SK-N-SH treated with all-trans-retinoic acid at 6 μM for 48 hours (cell line): ENCODE measurements at regions not wholly inside any gene's neighbourhood (a gene's known extent, or its start where the extent isn't known, plus 50 kb on each side); places are given as distances from the start of the nearest gene placed in this dataset.

Experiments
- ARNTL ChIP-seq: fragments of 450-650 bp; formaldehyde crosslinking; IDR thresholded peaks from 2 replicates; pipeline ENCODE4 v1.5.0; 2020; ENCODE audit warnings: low read depth, mild to moderate bottlenecking, moderate library complexity, borderline replicate concordance
- BACH2 ChIP-seq: fragments of 250-450 bp; sonication (Bioruptor Pico); IDR thresholded peaks from 2 replicates; pipeline ENCODE4 v1.9.0; 2021; ENCODE audit warnings: mild to moderate bottlenecking, borderline replicate concordance
- PPARA ChIP-seq: fragments of 250-450 bp; sonication (Bioruptor Pico); IDR thresholded peaks from 2 replicates; pipeline ENCODE4 v1.5.0; 2020; ENCODE audit warnings: mild to moderate bottlenecking, borderline replicate concordance
- RARB ChIP-seq: fragments of 250-450 bp; sonication (Bioruptor Pico); IDR thresholded peaks from 2 replicates; pipeline ENCODE4 v1.8.0; 2021; ENCODE audit warnings: mild to moderate bottlenecking, moderate library complexity
- SNAI2 ChIP-seq: fragments of 250-450 bp; sonication (Bioruptor Pico); IDR thresholded peaks from 2 replicates; pipeline ENCODE4 v1.5.0; 2020; ENCODE audit warnings: mild to moderate bottlenecking, moderate library complexity
- ZC3H10 ChIP-seq: fragments of 250-450 bp; sonication (Bioruptor Pico); IDR thresholded peaks from 2 replicates; pipeline ENCODE4 v1.5.1; 2021; ENCODE audit warnings: mild to moderate bottlenecking, moderate library complexity
- TF ChIP-seq, protein P1 (sequence below): fragments of 250-450 bp; sonication (Bioruptor Pico); IDR thresholded peaks from 2 replicates; pipeline ENCODE4 v1.8.0; 2020; ENCODE audit warnings: mild to moderate bottlenecking, moderate library complexity, borderline replicate concordance
- TF ChIP-seq, protein P2 (sequence below): fragments of 250-450 bp; sonication (Bioruptor Pico); IDR thresholded peaks from 2 replicates; pipeline ENCODE4 v1.5.1; 2021; ENCODE audit warnings: mild to moderate bottlenecking, moderate library complexity

DNA sequence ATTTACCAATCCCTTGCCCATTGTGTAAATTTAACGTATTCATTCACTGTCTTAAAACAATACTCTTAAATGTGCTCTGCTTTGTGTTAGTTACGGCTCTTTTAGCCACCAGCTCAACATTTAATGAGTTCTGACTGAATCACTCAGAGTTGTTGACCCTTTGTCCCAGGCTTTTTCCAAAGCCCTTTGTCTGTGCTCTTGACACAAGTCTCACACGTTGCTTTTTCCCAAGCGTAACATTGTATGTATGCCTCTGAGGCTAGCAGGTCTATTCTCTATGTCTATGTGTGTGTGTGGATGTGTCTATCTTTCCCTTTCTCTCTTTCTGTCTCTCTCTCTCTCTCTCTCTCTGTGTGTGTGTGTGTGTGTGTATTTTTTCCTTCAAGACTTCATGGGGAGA lies 435.4 kb upstream of the GOLIM4 start:
- TF ChIP-seq, protein P1, sequence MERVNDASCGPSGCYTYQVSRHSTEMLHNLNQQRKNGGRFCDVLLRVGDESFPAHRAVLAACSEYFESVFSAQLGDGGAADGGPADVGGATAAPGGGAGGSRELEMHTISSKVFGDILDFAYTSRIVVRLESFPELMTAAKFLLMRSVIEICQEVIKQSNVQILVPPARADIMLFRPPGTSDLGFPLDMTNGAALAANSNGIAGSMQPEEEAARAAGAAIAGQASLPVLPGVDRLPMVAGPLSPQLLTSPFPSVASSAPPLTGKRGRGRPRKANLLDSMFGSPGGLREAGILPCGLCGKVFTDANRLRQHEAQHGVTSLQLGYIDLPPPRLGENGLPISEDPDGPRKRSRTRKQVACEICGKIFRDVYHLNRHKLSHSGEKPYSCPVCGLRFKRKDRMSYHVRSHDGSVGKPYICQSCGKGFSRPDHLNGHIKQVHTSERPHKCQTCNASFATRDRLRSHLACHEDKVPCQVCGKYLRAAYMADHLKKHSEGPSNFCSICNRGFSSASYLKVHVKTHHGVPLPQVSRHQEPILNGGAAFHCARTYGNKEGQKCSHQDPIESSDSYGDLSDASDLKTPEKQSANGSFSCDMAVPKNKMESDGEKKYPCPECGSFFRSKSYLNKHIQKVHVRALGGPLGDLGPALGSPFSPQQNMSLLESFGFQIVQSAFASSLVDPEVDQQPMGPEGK (CRISPR knock-in tag), result no peak
- TF ChIP-seq RARB (CRISPR knock-in tag) (no peak), SNAI2 (CRISPR knock-in tag) (no peak), PPARA (CRISPR knock-in tag) (no peak), ARNTL (CRISPR knock-in tag) (no peak), ZC3H10 (CRISPR knock-in tag) (no peak), BACH2 (CRISPR knock-in tag) (no peak)
- TF ChIP-seq, protein P2, sequence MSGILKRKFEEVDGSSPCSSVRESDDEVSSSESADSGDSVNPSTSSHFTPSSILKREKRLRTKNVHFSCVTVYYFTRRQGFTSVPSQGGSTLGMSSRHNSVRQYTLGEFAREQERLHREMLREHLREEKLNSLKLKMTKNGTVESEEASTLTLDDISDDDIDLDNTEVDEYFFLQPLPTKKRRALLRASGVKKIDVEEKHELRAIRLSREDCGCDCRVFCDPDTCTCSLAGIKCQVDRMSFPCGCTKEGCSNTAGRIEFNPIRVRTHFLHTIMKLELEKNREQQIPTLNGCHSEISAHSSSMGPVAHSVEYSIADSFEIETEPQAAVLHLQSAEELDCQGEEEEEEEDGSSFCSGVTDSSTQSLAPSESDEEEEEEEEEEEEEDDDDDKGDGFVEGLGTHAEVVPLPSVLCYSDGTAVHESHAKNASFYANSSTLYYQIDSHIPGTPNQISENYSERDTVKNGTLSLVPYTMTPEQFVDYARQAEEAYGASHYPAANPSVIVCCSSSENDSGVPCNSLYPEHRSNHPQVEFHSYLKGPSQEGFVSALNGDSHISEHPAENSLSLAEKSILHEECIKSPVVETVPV (CRISPR knock-in tag), result no peak
